DND-41 (cell line): ENCODE measurements at regions not wholly inside any gene's neighbourhood (a gene's known extent, or its start where the extent isn't known, plus 50 kb on each side); places are given as distances from the start of the nearest gene placed in this dataset.

ENCODE experiments used
- ATAC-seq: fragments of 200-7000 bp; cut with Tn5 transposase; 3 replicates; pipeline ENCODE4 v1.9.1; 2021; ENCODE audit warnings: low read depth; ENCODE audit not compliant: insufficient read depth
- DNase-seq: peaks from one replicate; pipeline ENCODE4 v3.0.0-alpha.2; 2020
- H2AFZ ChIP-seq: 2 replicates; pipeline ENCODE4 v1.6.0; 2012; ENCODE audit warnings: low read depth, low read length
- H3K27ac ChIP-seq: 2 replicates; pipeline ENCODE4 v1.5.1; 2012; ENCODE audit warnings: low read length, inconsistent platforms
- H3K27me3 ChIP-seq: fragments of 200-600 bp; sonication (generic); 2 replicates; pipeline ENCODE4 v1.6.0; 2012; ENCODE audit warnings: low read length, mild to moderate bottlenecking, inconsistent platforms; ENCODE audit not compliant: insufficient read depth, poor library complexity
- H3K36me3 ChIP-seq: 2 replicates; pipeline ENCODE4 v1.5.1; 2012; ENCODE audit warnings: low read length, inconsistent platforms; ENCODE audit not compliant: insufficient read depth
- H3K4me1 ChIP-seq: 2 replicates; pipeline ENCODE4 v1.5.1; 2012; ENCODE audit warnings: mild to moderate bottlenecking, low read length; ENCODE audit not compliant: insufficient read depth
- H3K4me2 ChIP-seq: 2 replicates; pipeline ENCODE4 v1.6.0; 2012; ENCODE audit warnings: mild to moderate bottlenecking, moderate library complexity, low read length, inconsistent platforms; ENCODE audit not compliant: insufficient read depth
- H3K4me3 ChIP-seq, 2 experiments: fragments of 200-600 bp in 1 of 2; shearing (Covaris generic) in 1 of 2; 2 replicates each; pipeline ENCODE4 v1.5.1; 2012 to 2016; ENCODE audit warnings: inconsistent platforms in 2 of 2, low read length in 2 of 2, mild to moderate bottlenecking in 2 of 2, low read depth in 1 of 2, moderate library complexity in 1 of 2
- H3K79me2 ChIP-seq: 2 replicates; pipeline ENCODE4 v1.6.0; 2012; ENCODE audit warnings: low read length, inconsistent platforms; ENCODE audit not compliant: insufficient read depth
- H3K9ac ChIP-seq: 2 replicates; pipeline ENCODE4 v1.6.0; 2012; ENCODE audit warnings: low read depth, mild to moderate bottlenecking, inconsistent platforms, low read length, moderate library complexity
- H3K9me3 ChIP-seq: 2 replicates; pipeline ENCODE4 v1.5.1; 2012; ENCODE audit warnings: low read length, moderate library complexity, mild to moderate bottlenecking, inconsistent platforms; ENCODE audit not compliant: insufficient read depth, severe bottlenecking
- H4K20me1 ChIP-seq: 2 replicates; pipeline ENCODE4 v1.6.0; 2012; ENCODE audit warnings: low read length; ENCODE audit not compliant: insufficient read depth
- EZH2 ChIP-seq: IDR thresholded peaks from 3 replicates; pipeline ENCODE4 v1.6.1; 2012; ENCODE audit warnings: borderline replicate concordance, low read depth, mild to moderate bottlenecking, moderate library complexity, low read length, inconsistent platforms; ENCODE audit not compliant: severe bottlenecking
- TF ChIP-seq, protein P1 (sequence below): IDR thresholded peaks from 2 replicates; pipeline ENCODE4 v1.5.1; 2012; ENCODE audit warnings: borderline replicate concordance, low read length, moderate library complexity, mild to moderate bottlenecking; ENCODE audit not compliant: poor library complexity, severe bottlenecking; ENCODE audit errors: extremely low read depth

GRCh38 chrX:3815896-3816664 is 102.6 kb upstream of the PRKX start:
- ATAC-seq, result peak; percentile 33

GRCh38 chrX:3811331-3812311 is 98.2 kb upstream of the PRKX start:
- H2AFZ ChIP-seq, result no peak overlapping the region
- no peaks in the 10 kb centered on the region for H3K9me3 ChIP-seq
- no peak overlapping the region for H3K27ac ChIP-seq
- no peak for ATAC-seq
- no peaks in the 10 kb centered on the region for H3K27me3 ChIP-seq
- H3K79me2 ChIP-seq, result peaks cover 10% of the 10 kb centered on the region; the same call in 1 of the 2 replicates
- no peak overlapping the region for H3K9ac ChIP-seq
- no peaks in the 10 kb centered on the region; the same call in 1 of the 2 replicates for H3K36me3 ChIP-seq
- H4K20me1 ChIP-seq, result no peaks in the 10 kb centered on the region
- DNase-seq, result peak; percentile 48
- TF ChIP-seq, protein P1, sequence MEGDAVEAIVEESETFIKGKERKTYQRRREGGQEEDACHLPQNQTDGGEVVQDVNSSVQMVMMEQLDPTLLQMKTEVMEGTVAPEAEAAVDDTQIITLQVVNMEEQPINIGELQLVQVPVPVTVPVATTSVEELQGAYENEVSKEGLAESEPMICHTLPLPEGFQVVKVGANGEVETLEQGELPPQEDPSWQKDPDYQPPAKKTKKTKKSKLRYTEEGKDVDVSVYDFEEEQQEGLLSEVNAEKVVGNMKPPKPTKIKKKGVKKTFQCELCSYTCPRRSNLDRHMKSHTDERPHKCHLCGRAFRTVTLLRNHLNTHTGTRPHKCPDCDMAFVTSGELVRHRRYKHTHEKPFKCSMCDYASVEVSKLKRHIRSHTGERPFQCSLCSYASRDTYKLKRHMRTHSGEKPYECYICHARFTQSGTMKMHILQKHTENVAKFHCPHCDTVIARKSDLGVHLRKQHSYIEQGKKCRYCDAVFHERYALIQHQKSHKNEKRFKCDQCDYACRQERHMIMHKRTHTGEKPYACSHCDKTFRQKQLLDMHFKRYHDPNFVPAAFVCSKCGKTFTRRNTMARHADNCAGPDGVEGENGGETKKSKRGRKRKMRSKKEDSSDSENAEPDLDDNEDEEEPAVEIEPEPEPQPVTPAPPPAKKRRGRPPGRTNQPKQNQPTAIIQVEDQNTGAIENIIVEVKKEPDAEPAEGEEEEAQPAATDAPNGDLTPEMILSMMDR, result peak; percentile 74
- no peak for TF ChIP-seq EZH2
- H3K4me1 ChIP-seq, result peaks cover 18% of the 10 kb centered on the region
- H3K4me2 ChIP-seq, result peak overlapping the region; percentile 32
- no peak overlapping the region for H3K4me3 ChIP-seq

More at GRCh38 chrX:3815896-3816664, 102.6 kb upstream of the PRKX start:
- Histone ChIP-seq H3K27ac (peak overlapping the region; percentile 71), H2AFZ (peak overlapping the region; percentile 38; the same call in 1 of the 2 replicates), H4K20me1 (no peaks in the 10 kb centered on the region; the same call in 1 of the 2 replicates), H3K9ac (peak overlapping the region; percentile 84), H3K9me3 (no peaks in the 10 kb centered on the region), H3K27me3 (no peaks in the 10 kb centered on the region), H3K79me2 (peaks cover 14% of the 10 kb centered on the region; the same call in 1 of the 2 replicates), H3K4me1 (peaks cover 30% of the 10 kb centered on the region), H3K4me3 (peak overlapping the region; percentile 36 to 66; a peak in 3 of 4 replicates), H3K4me2 (peak overlapping the region; percentile 67), H3K36me3 (peaks cover 28% of the 10 kb centered on the region)
- TF ChIP-seq EZH2, result no peak
- TF ChIP-seq, protein P1, result peak; percentile 22
- peak; percentile 62 for DNase-seq

DNA sequence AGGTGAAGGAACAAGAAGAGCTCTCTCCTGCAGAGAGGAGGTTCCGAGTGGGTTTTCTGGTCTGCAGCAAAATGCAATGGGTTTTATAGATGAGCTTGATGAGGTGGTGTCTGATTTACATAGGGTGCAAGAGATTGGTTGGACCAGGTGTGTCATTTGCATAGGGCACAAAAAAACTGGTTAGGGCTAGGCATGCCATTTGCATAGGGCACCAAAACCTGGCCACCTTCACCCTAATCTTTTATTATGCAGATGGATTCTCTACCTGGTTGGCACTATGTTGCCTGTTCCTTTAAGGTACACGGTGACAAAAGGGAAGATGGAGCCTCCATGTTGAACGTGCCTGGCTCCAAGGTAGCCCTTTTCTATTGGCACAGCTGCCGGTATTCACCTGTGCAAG is 94.5 kb upstream of the PRKX start:
- Histone ChIP-seq H4K20me1 (no peaks in the 10 kb centered on the region), H3K4me1 (peaks cover 6% of the 10 kb centered on the region), H2AFZ (no peak overlapping the region), H3K4me3 (no peak overlapping the region), H3K4me2 (no peak overlapping the region), H3K27ac (no peak overlapping the region), H3K27me3 (no peaks in the 10 kb centered on the region), H3K9ac (no peak overlapping the region), H3K79me2 (no peaks in the 10 kb centered on the region), H3K9me3 (no peaks in the 10 kb centered on the region), H3K36me3 (no peaks in the 10 kb centered on the region)
- ATAC-seq (no peak), DNase-seq (no peak)
- TF ChIP-seq, protein P1, result no peak
- TF ChIP-seq EZH2, result no peak
